Tibial artery (tissue), 4 donors: ENCODE measurements at regions not wholly inside any gene's neighbourhood (a gene's known extent, or its start where the extent isn't known, plus 50 kb on each side); places are given as distances from the start of the nearest gene placed in this dataset.
"Not testable (repeated sequence)": the region's sequence is repeated elsewhere in the genome, so short reads cannot be mapped to it uniquely, and the experiment has no call there.

Experiments
- DNase-seq, 2 donors: peaks; one replicate each; pipeline ENCODE4 v3.0.0-alpha.2; 2019
- H3K27ac ChIP-seq, 2 donors: fragments of 200-600 bp; sonication (generic) in 1 of 2; 1 replicate in 1 of 2; 2 replicates in 1 of 2; pipeline ENCODE4 v1.5.1; 2018 to 2019; ENCODE audit warnings: mild to moderate bottlenecking in 1 of 2
- H3K27me3 ChIP-seq, 2 donors: fragments of 200-600 bp; sonication (generic) in 1 of 2; one replicate each; pipeline versions ENCODE4 v1.5.1 to v1.6.0; 2016 to 2019
- H3K36me3 ChIP-seq, 3 donors: fragments of 200-600 bp; sonication (generic) in 2 of 3; one replicate each; pipeline ENCODE4 v1.5.1; 2016 to 2019; ENCODE audit warnings: mild to moderate bottlenecking in 2 of 3
- H3K4me1 ChIP-seq, 4 donors: fragments of 200-600 bp; sonication (generic) in 2 of 4; 1 replicate in 3 of 4; 2 replicates in 1 of 4; pipeline ENCODE4 v1.5.1; 2016 to 2019
- H3K4me3 ChIP-seq, 2 donors: fragments of 200-600 bp; sonication (generic) in 1 of 2; 1 replicate in 1 of 2; 2 replicates in 1 of 2; pipeline ENCODE4 v1.5.1; 2018 to 2019; ENCODE audit warnings: mild to moderate bottlenecking in 2 of 2
- H3K9me3 ChIP-seq, 3 donors: fragments of 200-600 bp; sonication (generic) in 1 of 3; one replicate each; pipeline ENCODE4 v1.5.1; 2016 to 2019
- intact Hi-C: fragments of 100-400 bp; cut with DNase I; formaldehyde crosslinking; loops from one replicate; pipeline ENCODE4 v1.15.0; 2023; ENCODE audit warnings: low total_unique reads
- TF ChIP-seq, protein P1 (sequence below), 2 experiments: fragments of 200-600 bp in 1 of 2; fragments of 450-650 bp in 1 of 2; IDR thresholded peaks; one replicate each; pipeline ENCODE4 v1.5.1; 2017 to 2019; ENCODE audit warnings: antibody characterized with exemption in 2 of 2, mild to moderate bottlenecking in 1 of 2, moderate library complexity in 1 of 2

DNA sequence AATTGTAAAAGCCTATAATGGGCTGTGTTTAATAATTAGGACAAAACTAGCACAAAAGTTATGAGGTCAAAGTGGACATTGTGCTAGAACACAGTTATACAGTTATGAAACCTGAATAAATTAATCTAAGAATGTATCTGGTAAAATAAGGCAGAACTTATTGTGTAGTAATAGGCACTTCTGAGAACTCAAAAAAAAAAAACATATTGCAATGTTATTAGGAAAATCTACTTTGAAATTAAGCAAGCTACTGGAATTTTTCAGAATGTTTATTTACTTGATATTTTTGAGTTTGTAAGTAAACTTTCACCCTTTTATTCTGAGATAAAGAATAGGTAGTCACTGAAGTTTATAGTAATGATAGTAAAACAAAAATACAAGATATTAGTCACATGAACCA lies 135.8 kb upstream of the ABCB5 start:
- Histone ChIP-seq H3K9me3 (no peaks in the 10 kb centered on the region), H3K36me3 (no peaks in the 10 kb centered on the region), H3K27ac (no peak overlapping the region), H3K4me3 (no peak overlapping the region), H3K27me3 (no peaks in the 10 kb centered on the region), H3K4me1 (no peaks in the 10 kb centered on the region)
- no peak for DNase-seq
- TF ChIP-seq, protein P1, sequence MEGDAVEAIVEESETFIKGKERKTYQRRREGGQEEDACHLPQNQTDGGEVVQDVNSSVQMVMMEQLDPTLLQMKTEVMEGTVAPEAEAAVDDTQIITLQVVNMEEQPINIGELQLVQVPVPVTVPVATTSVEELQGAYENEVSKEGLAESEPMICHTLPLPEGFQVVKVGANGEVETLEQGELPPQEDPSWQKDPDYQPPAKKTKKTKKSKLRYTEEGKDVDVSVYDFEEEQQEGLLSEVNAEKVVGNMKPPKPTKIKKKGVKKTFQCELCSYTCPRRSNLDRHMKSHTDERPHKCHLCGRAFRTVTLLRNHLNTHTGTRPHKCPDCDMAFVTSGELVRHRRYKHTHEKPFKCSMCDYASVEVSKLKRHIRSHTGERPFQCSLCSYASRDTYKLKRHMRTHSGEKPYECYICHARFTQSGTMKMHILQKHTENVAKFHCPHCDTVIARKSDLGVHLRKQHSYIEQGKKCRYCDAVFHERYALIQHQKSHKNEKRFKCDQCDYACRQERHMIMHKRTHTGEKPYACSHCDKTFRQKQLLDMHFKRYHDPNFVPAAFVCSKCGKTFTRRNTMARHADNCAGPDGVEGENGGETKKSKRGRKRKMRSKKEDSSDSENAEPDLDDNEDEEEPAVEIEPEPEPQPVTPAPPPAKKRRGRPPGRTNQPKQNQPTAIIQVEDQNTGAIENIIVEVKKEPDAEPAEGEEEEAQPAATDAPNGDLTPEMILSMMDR (IDR thresholded peaks at IDR 0.05): no peak
- intact Hi-C loops: no loop called here

GRCh38 chr7:20482071-20482470 lies 133.4 kb upstream of the ABCB5 start:
- H3K9me3 ChIP-seq: peaks cover 0 to 8% (median 8%) of the 10 kb centered on the region in 3 donors
- TF ChIP-seq, protein P1 (IDR thresholded peaks at IDR 0.05): no peak
- intact Hi-C loops: no loop called here
- H3K4me3 ChIP-seq: no peak overlapping the region
- no peaks in the 10 kb centered on the region for H3K4me1 ChIP-seq
- no peak for DNase-seq
- H3K36me3 ChIP-seq: no peaks in the 10 kb centered on the region
- H3K27ac ChIP-seq: no peak overlapping the region
- H3K27me3 ChIP-seq: no peaks in the 10 kb centered on the region

DNA sequence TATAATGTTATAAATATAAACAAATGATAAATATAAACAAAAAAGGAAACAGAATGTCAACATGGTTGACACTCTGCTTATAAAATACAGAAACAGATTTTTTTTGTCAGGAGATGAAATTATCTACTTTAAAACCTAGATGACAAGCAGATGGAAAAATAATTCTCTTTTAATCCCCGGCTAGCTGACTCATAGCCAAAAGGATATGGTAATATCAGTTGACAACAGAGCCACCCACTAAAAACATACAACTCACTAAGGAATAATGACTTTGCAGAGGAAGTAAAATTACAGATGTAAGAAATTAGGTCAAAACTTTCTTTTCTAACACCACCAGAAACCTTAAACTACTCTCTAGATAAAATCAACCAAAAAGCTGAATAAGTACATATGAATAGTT lies 131.1 kb upstream of the ABCB5 start:
- no peaks in the 10 kb centered on the region for H3K36me3 ChIP-seq
- H3K27ac ChIP-seq: no peak overlapping the region
- DNase-seq: no peak
- no peak overlapping the region for H3K4me3 ChIP-seq
- TF ChIP-seq, protein P1 (IDR thresholded peaks at IDR 0.05): no peak
- no peaks in the 10 kb centered on the region for H3K4me1 ChIP-seq
- peaks cover 6 to 28% (median 26%) of the 10 kb centered on the region in 3 donors for H3K9me3 ChIP-seq
- no peaks in the 10 kb centered on the region for H3K27me3 ChIP-seq
- intact Hi-C loops: no loop called here

DNA sequence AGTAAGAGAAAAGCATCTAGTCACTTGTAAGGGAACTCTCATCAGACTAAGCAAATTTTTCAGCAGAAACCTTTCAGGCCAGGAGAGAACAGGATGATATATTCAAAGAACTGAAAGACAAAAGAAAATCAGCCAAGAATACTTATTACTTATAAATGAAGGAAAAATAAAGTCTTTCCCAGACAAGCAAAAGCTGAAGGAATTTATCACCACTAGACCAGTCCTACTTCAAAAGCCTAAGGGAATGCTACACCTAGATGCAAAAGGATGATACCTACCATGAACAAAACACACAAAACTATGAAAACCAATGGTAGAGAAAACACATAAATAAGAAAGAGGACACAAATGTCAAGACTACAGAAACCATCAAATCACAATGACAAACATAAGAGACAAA lies 126.6 kb upstream of the ABCB5 start:
- no peaks in the 10 kb centered on the region for H3K36me3 ChIP-seq
- H3K9me3 ChIP-seq: peaks cover 6 to 31% (median 26%) of the 10 kb centered on the region in 3 donors
- intact Hi-C loops: no loop called here
- TF ChIP-seq, protein P1 (IDR thresholded peaks at IDR 0.05): no peak
- DNase-seq: no peak
- H3K27ac ChIP-seq: no peak overlapping the region
- H3K27me3 ChIP-seq: no peaks in the 10 kb centered on the region
- H3K4me3 ChIP-seq: no peak overlapping the region
- no peaks in the 10 kb centered on the region for H3K4me1 ChIP-seq

- TF ChIP-seq, protein P1 (IDR thresholded peaks at IDR 0.05): no peak
- no peak overlapping the region for H3K27ac ChIP-seq
- intact Hi-C loops: no loop called here
- H3K4me1 ChIP-seq: no peaks in the 10 kb centered on the region
- H3K36me3 ChIP-seq: no peaks in the 10 kb centered on the region
- peaks cover 6 to 31% (median 26%) of the 10 kb centered on the region in 3 donors for H3K9me3 ChIP-seq
- no peak for DNase-seq
- H3K4me3 ChIP-seq: no peak overlapping the region
- no peaks in the 10 kb centered on the region for H3K27me3 ChIP-seq
Observed at GRCh38 chr7:20491284-20491683, 124.2 kb upstream of the ABCB5 start.

- no peak for DNase-seq
- intact Hi-C loops: no loop called here
- H3K4me3 ChIP-seq: no peak overlapping the region
- no peak overlapping the region for H3K27ac ChIP-seq
- H3K36me3 ChIP-seq: no peaks in the 10 kb centered on the region
- peaks cover 0 to under 1% (median 0%) of the 10 kb centered on the region in 3 donors for H3K9me3 ChIP-seq
- TF ChIP-seq, protein P1 (IDR thresholded peaks at IDR 0.05): no peak
- H3K4me1 ChIP-seq: no peaks in the 10 kb centered on the region
- no peaks in the 10 kb centered on the region for H3K27me3 ChIP-seq
Observed at GRCh38 chr7:20494566-20494965, 120.9 kb upstream of the ABCB5 start.

DNA sequence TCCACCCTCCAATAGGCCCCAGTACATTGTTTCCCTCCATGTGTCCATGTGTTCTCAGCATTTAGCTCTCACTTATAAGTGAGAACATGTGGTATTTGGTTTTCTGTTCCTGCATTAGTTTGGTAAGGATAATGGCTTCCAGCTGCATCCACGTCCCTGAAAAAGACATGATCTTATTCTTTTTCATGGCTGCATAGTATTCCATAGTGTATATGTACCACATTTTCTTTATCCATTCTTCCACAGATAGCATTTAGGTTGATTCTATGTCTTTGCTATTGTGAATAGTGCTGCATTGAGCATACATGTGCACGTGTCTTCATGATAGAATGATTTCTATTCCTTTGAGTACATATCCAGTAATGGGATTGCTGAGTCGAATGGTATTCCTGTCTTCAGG lies 114.0 kb upstream of the ABCB5 start:
- H3K4me1 ChIP-seq, intact Hi-C loops, H3K9me3 ChIP-seq, H3K27ac ChIP-seq, H3K27me3 ChIP-seq, H3K36me3 ChIP-seq, DNase-seq, H3K4me3 ChIP-seq: not testable (repeated sequence)
